ENCODE measurements at regions not wholly inside any gene's neighbourhood (a gene's known extent, or its start where the extent isn't known, plus 50 kb on each side); places are given as distances from the start of the nearest gene placed in this dataset.

GRCh38 chr22:48592931-48593330, 1234.7 kb downstream of the BRD1 start:
- H3K4me3 ChIP-seq = no peak overlapping the region
- H3K4me1 ChIP-seq (ENCODE audit: insufficient read depth) = no peaks in the 10 kb centered on the region
- H3K9me3 ChIP-seq = no peaks in the 10 kb centered on the region
- no peak overlapping the region for H3K27ac ChIP-seq
- WGBS, 3 donors = 86 to 91% (median 87%) methylated on average over 17 of the region's 17 CpGs
- intact Hi-C loops (cut with DNase I) = no loop called here
- no peaks in the 10 kb centered on the region for H3K36me3 ChIP-seq
- TF ChIP-seq POLR2A (IDR thresholded peaks at IDR 0.05) (no peak), CTCF (IDR thresholded peaks at IDR 0.05) (no peak), EP300 (IDR thresholded peaks at IDR 0.05) (no peak)
- DNase-seq = no peak
- no peaks in the 10 kb centered on the region for H3K27me3 ChIP-seq

GRCh38 chr22:48592488-48592887, 1235.2 kb downstream of the BRD1 start:
- intact Hi-C loops (cut with DNase I) = no loop called here
- 71 to 79% (median 74%) methylated on average over 12 of the region's 12 CpGs for WGBS, 3 donors
- no peak overlapping the region for H3K27ac ChIP-seq

GRCh38 chr22:48592066-48592345, 1235.7 kb downstream of the BRD1 start:
- H3K4me1 ChIP-seq (ENCODE audit: insufficient read depth) = no peaks in the 10 kb centered on the region

More at GRCh38 chr22:48592488-48592887, 1235.2 kb downstream of the BRD1 start:
- no peaks in the 10 kb centered on the region for H3K9me3 ChIP-seq
- H3K36me3 ChIP-seq = no peaks in the 10 kb centered on the region
- DNase-seq = no peak
- H3K4me1 ChIP-seq (ENCODE audit: insufficient read depth) = no peaks in the 10 kb centered on the region
- no peak overlapping the region for H3K4me3 ChIP-seq
- no peak for TF ChIP-seq POLR2A (IDR thresholded peaks at IDR 0.05)
- no peak for TF ChIP-seq CTCF (IDR thresholded peaks at IDR 0.05)
- no peaks in the 10 kb centered on the region for H3K27me3 ChIP-seq

GRCh38 chr22:48591286-48592065, 1236.2 kb downstream of the BRD1 start:
- Histone ChIP-seq H3K27ac (no peak overlapping the region), H3K36me3 (no peaks in the 10 kb centered on the region), H3K4me1 (ENCODE audit: insufficient read depth) (no peaks in the 10 kb centered on the region), H3K27me3 (no peaks in the 10 kb centered on the region), H3K4me3 (no peak overlapping the region), H3K9me3 (no peaks in the 10 kb centered on the region)
- DNase-seq = no peak
- TF ChIP-seq POLR2A (IDR thresholded peaks at IDR 0.05) = no peak
- no peak for TF ChIP-seq CTCF (IDR thresholded peaks at IDR 0.05)
- no peak for TF ChIP-seq EP300 (IDR thresholded peaks at IDR 0.05)
- WGBS, 3 donors = 84 to 88% (median 88%) methylated on average over 21 to 29 of the region's 29 CpGs
- intact Hi-C loops (cut with DNase I) = no loop called here

More at GRCh38 chr22:48592066-48592345, 1235.7 kb downstream of the BRD1 start:
- no peaks in the 10 kb centered on the region for H3K9me3 ChIP-seq
- TF ChIP-seq POLR2A (IDR thresholded peaks at IDR 0.05) (no peak), EP300 (IDR thresholded peaks at IDR 0.05) (no peak), CTCF (IDR thresholded peaks at IDR 0.05) (no peak)
- intact Hi-C loops (cut with DNase I) = no loop called here
- no peak for DNase-seq
- no peaks in the 10 kb centered on the region for H3K36me3 ChIP-seq
- no peaks in the 10 kb centered on the region for H3K27me3 ChIP-seq
- no peak overlapping the region for H3K27ac ChIP-seq
- 60 to 85% (median 71%) methylated on average over 1 to 3 of the region's 3 CpGs for WGBS, 3 donors
- no peak overlapping the region for H3K4me3 ChIP-seq
